Vagina (tissue), 2 donors: ENCODE measurements at regions not wholly inside any gene's neighbourhood (a gene's known extent, or its start where the extent isn't known, plus 50 kb on each side); places are given as distances from the start of the nearest gene placed in this dataset.

Experiments
- POLR2A ChIP-seq, 2 donors: fragments of 450-650 bp; IDR thresholded peaks; one replicate each; pipeline ENCODE4 v1.6.1; 2017; ENCODE audit warnings: antibody characterized with exemption in 2 of 2, mild to moderate bottlenecking in 2 of 2, moderate library complexity in 2 of 2
- POLR2AphosphoS5 ChIP-seq, 2 donors: sonication (generic); formaldehyde crosslinking; IDR thresholded peaks; one replicate each; pipeline ENCODE4 v1.9.0; 2017; ENCODE audit warnings: antibody characterized with exemption in 2 of 2, mild to moderate bottlenecking in 2 of 2, low read depth in 1 of 2; ENCODE audit not compliant: insufficient read depth in 1 of 2
- TF ChIP-seq, protein P1 (sequence below), 3 experiments: fragments of 450-650 bp in 2 of 3; fragments of 200-600 bp in 1 of 3; sonication (generic) in 1 of 3; IDR thresholded peaks; one replicate each; pipeline ENCODE4 v1.5.1; 2017 to 2019; ENCODE audit warnings: antibody characterized with exemption in 3 of 3, mild to moderate bottlenecking in 2 of 3, moderate library complexity in 2 of 3

DNA sequence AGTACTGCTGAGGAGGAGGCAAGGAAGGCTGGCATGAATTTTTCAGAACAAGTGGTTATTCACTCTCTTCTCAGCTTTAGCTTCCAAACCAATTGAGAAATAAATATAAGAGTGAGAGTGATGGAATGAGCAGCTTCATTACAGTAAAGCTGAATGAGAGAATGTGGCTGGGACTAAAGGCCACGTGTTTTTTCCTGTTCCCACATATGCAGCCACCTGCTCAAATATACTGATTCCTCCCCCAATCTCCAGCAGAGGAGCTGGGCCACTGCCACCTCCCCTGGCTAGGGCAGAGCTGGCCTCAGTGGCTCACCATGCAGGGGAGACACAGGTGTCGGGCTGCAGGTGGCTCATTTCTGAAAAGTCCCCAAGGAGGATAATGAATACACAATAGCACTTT, 1505.3 kb upstream of the WWC1 start:
- no peak for TF ChIP-seq POLR2A (IDR thresholded peaks at IDR 0.05)
- TF ChIP-seq, protein P1, sequence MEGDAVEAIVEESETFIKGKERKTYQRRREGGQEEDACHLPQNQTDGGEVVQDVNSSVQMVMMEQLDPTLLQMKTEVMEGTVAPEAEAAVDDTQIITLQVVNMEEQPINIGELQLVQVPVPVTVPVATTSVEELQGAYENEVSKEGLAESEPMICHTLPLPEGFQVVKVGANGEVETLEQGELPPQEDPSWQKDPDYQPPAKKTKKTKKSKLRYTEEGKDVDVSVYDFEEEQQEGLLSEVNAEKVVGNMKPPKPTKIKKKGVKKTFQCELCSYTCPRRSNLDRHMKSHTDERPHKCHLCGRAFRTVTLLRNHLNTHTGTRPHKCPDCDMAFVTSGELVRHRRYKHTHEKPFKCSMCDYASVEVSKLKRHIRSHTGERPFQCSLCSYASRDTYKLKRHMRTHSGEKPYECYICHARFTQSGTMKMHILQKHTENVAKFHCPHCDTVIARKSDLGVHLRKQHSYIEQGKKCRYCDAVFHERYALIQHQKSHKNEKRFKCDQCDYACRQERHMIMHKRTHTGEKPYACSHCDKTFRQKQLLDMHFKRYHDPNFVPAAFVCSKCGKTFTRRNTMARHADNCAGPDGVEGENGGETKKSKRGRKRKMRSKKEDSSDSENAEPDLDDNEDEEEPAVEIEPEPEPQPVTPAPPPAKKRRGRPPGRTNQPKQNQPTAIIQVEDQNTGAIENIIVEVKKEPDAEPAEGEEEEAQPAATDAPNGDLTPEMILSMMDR (IDR thresholded peaks at IDR 0.05): no peak
- TF ChIP-seq POLR2AphosphoS5 (IDR thresholded peaks at IDR 0.05; ENCODE audit: insufficient read depth in 1 of 2, low read depth in 1 of 2): no peak
